NCI-H2227 (cell line): ENCODE measurements at regions not wholly inside any gene's neighbourhood (a gene's known extent, or its start where the extent isn't known, plus 50 kb on each side); places are given as distances from the start of the nearest gene placed in this dataset.

Experiments used
- DNase-seq: peaks from one replicate; lab custom pipeline; 2025; ENCODE audit not compliant: unreplicated experiment; lab: John Stamatoyannopoulos, UW

DNA sequence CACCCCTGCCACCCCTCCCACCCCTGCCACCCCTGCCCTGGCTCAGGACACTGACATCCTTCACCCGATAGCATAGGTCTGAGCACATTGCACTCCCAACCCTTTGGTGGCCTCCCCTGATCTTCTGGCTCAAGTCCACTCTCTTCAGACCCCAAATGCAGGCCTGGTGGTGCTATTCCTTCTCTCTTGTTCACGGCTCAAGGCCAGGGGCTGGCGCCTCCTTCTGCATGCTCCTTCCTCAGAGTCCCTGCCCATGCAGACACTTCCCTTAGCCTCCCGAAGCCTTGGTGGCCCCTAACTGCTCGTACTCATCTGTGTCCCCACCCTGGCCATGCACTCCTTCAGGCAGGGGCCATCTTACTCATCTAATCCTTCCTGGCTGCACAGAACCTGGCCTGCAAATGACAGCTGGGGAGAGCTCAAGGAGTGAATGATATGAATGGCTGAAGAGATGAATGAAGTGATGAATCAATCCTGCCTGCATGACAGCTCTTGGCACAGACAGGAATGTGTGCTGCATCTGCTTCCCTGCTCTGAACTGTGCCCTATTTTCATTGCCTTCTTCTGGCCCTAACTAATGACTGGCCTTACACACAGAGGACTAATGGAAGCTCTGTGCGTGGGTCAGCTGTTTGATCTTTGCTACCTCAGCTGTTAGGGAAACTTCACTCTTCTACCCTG is 290.8 kb downstream of the DYSF start:
- no peak for DNase-seq

DNA sequence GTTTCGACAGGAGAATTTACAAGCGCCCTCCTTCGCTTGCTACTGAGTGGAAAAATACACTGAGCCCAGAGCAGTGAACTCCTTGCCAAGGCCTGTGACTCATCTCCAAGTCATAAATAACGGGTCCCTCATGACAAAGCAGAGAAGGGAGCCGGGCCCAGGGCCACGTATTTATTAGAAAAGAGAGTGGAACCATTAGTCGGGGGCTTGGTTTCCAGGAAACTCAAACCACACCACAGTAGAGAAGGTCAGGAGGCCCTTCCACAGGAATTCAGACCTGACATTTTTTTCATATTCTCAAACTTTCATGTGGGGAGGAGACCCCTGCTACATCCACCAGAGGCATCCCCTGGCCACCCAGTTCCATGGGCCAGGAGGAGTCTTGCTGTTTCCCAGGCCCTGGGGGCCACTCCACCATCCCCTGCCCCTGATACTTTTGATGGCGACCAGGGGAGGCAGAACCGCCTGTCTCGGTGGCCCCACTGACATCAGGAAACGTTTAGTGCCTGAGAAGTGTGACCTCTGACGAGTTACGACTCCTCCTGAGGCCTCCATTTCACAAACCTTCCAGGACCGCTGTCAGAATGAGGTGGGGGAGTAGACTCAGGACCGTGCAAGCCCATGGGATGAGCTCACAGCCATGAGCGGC is 289.7 kb downstream of the DYSF start:
- no peak for DNase-seq

DNA sequence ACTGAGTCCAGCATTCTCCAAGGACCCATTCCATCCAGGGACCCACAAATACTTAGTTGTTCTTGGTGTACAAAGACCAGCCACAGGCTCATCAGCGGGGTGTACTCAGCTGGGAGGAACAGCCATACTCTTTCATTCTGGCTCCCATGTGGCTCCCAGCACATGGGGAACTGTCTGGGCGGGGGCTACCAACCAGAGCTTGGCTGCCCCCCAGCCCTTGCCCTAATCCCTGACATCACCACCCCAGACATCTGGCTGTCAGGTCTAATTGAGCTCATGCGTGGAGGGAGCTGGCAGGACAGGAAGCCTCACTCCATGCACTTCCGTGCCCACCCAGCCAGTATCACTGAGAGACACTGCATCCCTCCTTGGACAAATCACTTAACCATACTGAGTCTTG is 283.6 kb downstream of the DYSF start:
- DNase-seq: no peak

DNA sequence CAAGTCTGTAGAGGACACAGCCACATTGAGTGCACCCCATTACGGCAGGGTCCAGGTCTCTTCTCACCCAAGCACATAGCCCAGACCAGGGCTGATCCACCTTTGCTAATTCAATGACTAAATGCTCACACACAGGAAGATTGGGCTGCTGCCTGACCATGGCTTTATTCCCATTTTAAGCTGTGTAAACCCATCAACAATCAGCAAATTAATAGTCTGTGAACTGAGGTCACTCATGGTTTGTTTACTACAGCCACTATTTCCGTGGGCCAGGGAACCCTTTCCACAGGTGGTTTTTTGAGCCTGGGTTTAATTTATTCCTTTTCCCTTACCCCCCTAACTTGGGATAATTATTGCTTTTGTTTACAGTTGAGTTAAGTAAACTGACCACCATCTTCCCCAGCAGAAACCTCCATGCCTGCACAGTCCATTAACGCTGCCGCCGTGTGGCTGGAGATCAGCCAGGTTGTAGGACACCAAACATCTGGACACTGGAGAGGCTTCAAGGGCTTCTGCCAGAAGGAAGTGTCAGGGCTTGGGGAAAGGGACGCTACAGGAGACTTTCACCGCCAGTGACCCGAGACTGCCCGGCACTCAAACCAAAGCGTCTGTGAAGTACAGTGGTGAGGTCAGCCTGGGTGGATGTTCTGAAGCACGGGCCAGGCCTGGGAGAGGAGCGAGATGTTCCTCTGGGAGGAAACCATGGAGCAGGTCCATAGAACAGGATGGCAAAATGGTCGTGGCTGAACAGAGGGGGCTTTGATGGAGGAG is 282.9 kb downstream of the DYSF start:
- DNase-seq: no peak
